ENCODE measurements at regions not wholly inside any gene's neighbourhood (a gene's known extent, or its start where the extent isn't known, plus 50 kb on each side); places are given as distances from the start of the nearest gene placed in this dataset.

- TF ChIP-seq CTCF (conservative IDR thresholded peaks at IDR 0.05; ENCODE audit: low read depth, low read length) (no peak), EZH2 (IDR thresholded peaks at IDR 0.05; ENCODE audit: low read length, unreplicated experiment) (no peak)
These were observed 168.0 kb upstream of the DAB1 start for GRCh38 chr1:57591842-57592241.

Data from PC-3 (cell line).